ENCODE measurements at regions not wholly inside any gene's neighbourhood (a gene's known extent, or its start where the extent isn't known, plus 50 kb on each side); places are given as distances from the start of the nearest gene placed in this dataset.

GRCh38 chr10:35896001-35896400 lies 253.9 kb upstream of the FZD8 start:
- TF ChIP-seq POU2F2 (IDR thresholded peaks at IDR 0.05; ENCODE audit: low read depth, low read length) (no peak), TAF1 (IDR thresholded peaks at IDR 0.05; ENCODE audit: low read depth, low read length) (no peak), POLR2A (IDR thresholded peaks at IDR 0.05; ENCODE audit: low read depth, low read length) (no peak), POLR2AphosphoS5 (IDR thresholded peaks at IDR 0.05; ENCODE audit: low read depth, low read length) (no peak), SPI1 (IDR thresholded peaks at IDR 0.05; ENCODE audit: low read depth, low read length) (no peak), PAX5 (IDR thresholded peaks at IDR 0.05; ENCODE audit: insufficient read depth, low read length, severe bottlenecking) (no peak)

Data from GM12891 (cell line).